ENCODE measurements at regions not wholly inside any gene's neighbourhood (a gene's known extent, or its start where the extent isn't known, plus 50 kb on each side); places are given as distances from the start of the nearest gene placed in this dataset.

DNA sequence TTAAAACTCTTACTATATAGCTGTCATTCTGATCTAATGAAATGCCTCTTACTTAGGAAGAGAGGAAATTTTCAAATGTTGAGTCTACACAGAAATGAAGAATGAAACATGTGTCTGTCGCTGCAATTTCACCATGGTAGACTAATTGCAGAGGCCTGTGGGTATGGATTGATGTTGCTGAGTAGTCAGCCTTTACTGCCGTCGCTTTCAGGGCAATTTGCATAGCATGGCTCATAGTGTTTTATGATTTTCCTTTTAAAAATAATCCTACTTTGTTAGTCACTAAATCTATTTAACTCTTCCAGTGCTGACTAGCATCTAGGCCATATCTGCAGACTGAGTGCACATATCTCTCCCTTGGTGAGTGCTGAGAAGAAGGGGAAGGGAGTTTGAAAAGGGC, 819.2 kb downstream of the SATB2 start:
- no peak for DNase-seq
- CTCF ChIA-PET: no interaction called here
- H3K9ac ChIP-seq: no peak overlapping the region
- H3K27ac ChIP-seq (ENCODE audit: low read depth in 2 of 2, low read length in 1 of 2): no peak overlapping the region
- no peaks in the 10 kb centered on the region for H3K4me1 ChIP-seq (ENCODE audit: control insufficient read depth in 1 of 2, insufficient read depth in 2 of 2, low read depth in 1 of 2, low read length in 1 of 2)
- no peak overlapping the region for H3K4me3 ChIP-seq (ENCODE audit: low read depth in 2 of 2, low read length in 1 of 2)
- WGBS (ENCODE audit: low lambda C conversion rate): 33% methylated on average over 3 of the region's 3 CpGs
- POLR2A ChIA-PET: no interaction called here
- no peaks in the 10 kb centered on the region for H3K9me3 ChIP-seq
- TF ChIP-seq TAF1 (IDR thresholded peaks at IDR 0.05; ENCODE audit: borderline replicate concordance, low read depth, low read length): no peak
- TF ChIP-seq RXRA (IDR thresholded peaks at IDR 0.05; ENCODE audit: borderline replicate concordance, low read depth): no peak
- no peak for TF ChIP-seq TEAD4 (IDR thresholded peaks at IDR 0.05; ENCODE audit: borderline replicate concordance, insufficient read depth)
- TF ChIP-seq CHD2 (IDR thresholded peaks at IDR 0.05; ENCODE audit: low read length, partially characterized antibody): no peak
- no peak for TF ChIP-seq FOSL2 (IDR thresholded peaks at IDR 0.05; ENCODE audit: borderline replicate concordance, low read depth)
- TF ChIP-seq GATA2 (CRISPR knock-in tag; IDR thresholded peaks at IDR 0.05): no peak
- no peak for TF ChIP-seq RCOR1 (IDR thresholded peaks at IDR 0.05; ENCODE audit: low read length)
- no peak for TF ChIP-seq GABPA (IDR thresholded peaks at IDR 0.05; ENCODE audit: low read depth)
- TF ChIP-seq NRF1 (IDR thresholded peaks at IDR 0.05; ENCODE audit: low read depth, low read length): no peak
- no peak for TF ChIP-seq RFX5 (IDR thresholded peaks at IDR 0.05; ENCODE audit: low read length)
- no peak for TF ChIP-seq MXI1 (IDR thresholded peaks at IDR 0.05; ENCODE audit: low read depth, low read length)
- no peak for TF ChIP-seq ELF1 (IDR thresholded peaks at IDR 0.05)
- TF ChIP-seq, protein P1, sequence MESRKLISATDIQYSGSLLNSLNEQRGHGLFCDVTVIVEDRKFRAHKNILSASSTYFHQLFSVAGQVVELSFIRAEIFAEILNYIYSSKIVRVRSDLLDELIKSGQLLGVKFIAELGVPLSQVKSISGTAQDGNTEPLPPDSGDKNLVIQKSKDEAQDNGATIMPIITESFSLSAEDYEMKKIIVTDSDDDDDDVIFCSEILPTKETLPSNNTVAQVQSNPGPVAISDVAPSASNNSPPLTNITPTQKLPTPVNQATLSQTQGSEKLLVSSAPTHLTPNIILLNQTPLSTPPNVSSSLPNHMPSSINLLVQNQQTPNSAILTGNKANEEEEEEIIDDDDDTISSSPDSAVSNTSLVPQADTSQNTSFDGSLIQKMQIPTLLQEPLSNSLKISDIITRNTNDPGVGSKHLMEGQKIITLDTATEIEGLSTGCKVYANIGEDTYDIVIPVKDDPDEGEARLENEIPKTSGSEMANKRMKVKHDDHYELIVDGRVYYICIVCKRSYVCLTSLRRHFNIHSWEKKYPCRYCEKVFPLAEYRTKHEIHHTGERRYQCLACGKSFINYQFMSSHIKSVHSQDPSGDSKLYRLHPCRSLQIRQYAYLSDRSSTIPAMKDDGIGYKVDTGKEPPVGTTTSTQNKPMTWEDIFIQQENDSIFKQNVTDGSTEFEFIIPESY (IDR thresholded peaks at IDR 0.05; ENCODE audit: borderline replicate concordance, low read depth): no peak
- TF ChIP-seq, protein P2, sequence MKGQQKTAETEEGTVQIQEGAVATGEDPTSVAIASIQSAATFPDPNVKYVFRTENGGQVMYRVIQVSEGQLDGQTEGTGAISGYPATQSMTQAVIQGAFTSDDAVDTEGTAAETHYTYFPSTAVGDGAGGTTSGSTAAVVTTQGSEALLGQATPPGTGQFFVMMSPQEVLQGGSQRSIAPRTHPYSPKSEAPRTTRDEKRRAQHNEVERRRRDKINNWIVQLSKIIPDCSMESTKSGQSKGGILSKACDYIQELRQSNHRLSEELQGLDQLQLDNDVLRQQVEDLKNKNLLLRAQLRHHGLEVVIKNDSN (IDR thresholded peaks at IDR 0.05; ENCODE audit: borderline replicate concordance, low read depth): no peak
- no peaks in the 10 kb centered on the region for H4K20me1 ChIP-seq (ENCODE audit: insufficient read depth)
- no peaks in the 10 kb centered on the region for H3K9me2 ChIP-seq
- H3K79me2 ChIP-seq (ENCODE audit: insufficient read depth): no peaks in the 10 kb centered on the region
- H3K27me3 ChIP-seq (ENCODE audit: insufficient read depth): no peaks in the 10 kb centered on the region
- no peaks in the 10 kb centered on the region for H3K36me3 ChIP-seq (replicated peaks in 1 of 2; ENCODE audit: control insufficient read depth in 1 of 2, insufficient read depth in 2 of 2, low read length in 1 of 2)
- H3K4me2 ChIP-seq: no peak overlapping the region
- H3F3A ChIP-seq (replicated peaks; ENCODE audit: insufficient read depth): no peaks in the 10 kb centered on the region
- H2AFZ ChIP-seq (ENCODE audit: low read depth): no peak overlapping the region

DNA sequence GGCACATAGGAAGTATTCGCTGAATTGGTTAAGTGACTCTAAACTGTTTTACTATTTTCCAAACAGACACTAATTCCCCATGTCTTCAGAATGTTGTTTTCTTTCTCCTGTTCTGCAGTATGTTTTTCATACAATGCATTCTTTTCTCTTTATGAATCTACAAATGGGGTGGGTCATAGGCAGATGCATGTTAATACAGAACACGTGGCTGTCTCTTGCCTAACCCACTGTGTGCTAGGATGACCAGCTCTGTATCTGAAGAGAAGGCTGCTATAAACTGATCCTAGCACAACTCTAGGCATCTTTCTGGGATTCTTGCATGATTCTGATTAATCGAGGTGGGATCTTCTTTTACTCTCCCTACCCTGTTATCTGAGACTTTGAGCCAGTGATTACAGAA, 826.0 kb downstream of the PLCL1 start:
- no peak overlapping the region for H2AFZ ChIP-seq (ENCODE audit: low read depth)
- TF ChIP-seq YY1 (IDR thresholded peaks at IDR 0.05; ENCODE audit: low read depth) (no peak), EZH2phosphoT487 (IDR thresholded peaks at IDR 0.05; ENCODE audit: borderline replicate concordance, low read depth) (no peak), NFIC (IDR thresholded peaks at IDR 0.05; ENCODE audit: borderline replicate concordance) (no peak), NRF1 (IDR thresholded peaks at IDR 0.05; ENCODE audit: low read depth, low read length) (no peak), CHD2 (IDR thresholded peaks at IDR 0.05; ENCODE audit: low read length, partially characterized antibody) (no peak), MEF2A (IDR thresholded peaks at IDR 0.05; ENCODE audit: borderline replicate concordance, low read depth) (no peak), GABPA (IDR thresholded peaks at IDR 0.05; ENCODE audit: low read depth) (no peak), TAF1 (IDR thresholded peaks at IDR 0.05; ENCODE audit: borderline replicate concordance, low read depth, low read length) (no peak)
- TF ChIP-seq, protein P1 (IDR thresholded peaks at IDR 0.05; ENCODE audit: borderline replicate concordance, low read depth): no peak

More for the DNA sequence above, 826.0 kb downstream of the PLCL1 start:
- H3K4me1 ChIP-seq (ENCODE audit: control insufficient read depth in 1 of 2, insufficient read depth in 2 of 2, low read depth in 1 of 2, low read length in 1 of 2): no peaks in the 10 kb centered on the region
- DNase-seq: no peak
- H3K36me3 ChIP-seq (replicated peaks in 1 of 2; ENCODE audit: control insufficient read depth in 1 of 2, insufficient read depth in 2 of 2, low read length in 1 of 2): no peaks in the 10 kb centered on the region
- no peaks in the 10 kb centered on the region for H3K9me3 ChIP-seq
- ChIA-PET POLR2A (no interaction called here), CTCF (no interaction called here)
- WGBS (ENCODE audit: low lambda C conversion rate): 7% methylated on average over 3 of the region's 3 CpGs
- no peak overlapping the region for H3K27ac ChIP-seq (ENCODE audit: low read depth in 2 of 2, low read length in 1 of 2)
- no peaks in the 10 kb centered on the region for H3K27me3 ChIP-seq (ENCODE audit: insufficient read depth)
- no peaks in the 10 kb centered on the region for H3K9me2 ChIP-seq
- H4K20me1 ChIP-seq (ENCODE audit: insufficient read depth): no peaks in the 10 kb centered on the region
- no peaks in the 10 kb centered on the region for H3K79me2 ChIP-seq (ENCODE audit: insufficient read depth)
- no peak overlapping the region for H3K9ac ChIP-seq
- no peak overlapping the region for H3K4me3 ChIP-seq (ENCODE audit: low read depth in 2 of 2, low read length in 1 of 2)
- no peak overlapping the region for H3K4me2 ChIP-seq
- no peaks in the 10 kb centered on the region for H3F3A ChIP-seq (replicated peaks; ENCODE audit: insufficient read depth)
